GM12878 (cell line): ENCODE measurements at regions not wholly inside any gene's neighbourhood (a gene's known extent, or its start where the extent isn't known, plus 50 kb on each side); places are given as distances from the start of the nearest gene placed in this dataset.

Source experiments
- ATAC-seq: fragments of 200-7000 bp; cut with Tn5 transposase; 3 replicates; pipeline ENCODE4 v1.9.1; 2020; ENCODE audit warnings: mild to moderate bottlenecking, moderate library complexity
- BruUV-seq: library from RNA; stranded (reverse); fragments of 400-500 nt; replicated peaks from 2 replicates; lab custom pipeline; 2021; lab: Mats Ljungman, UMichigan
- CTCF ChIA-PET: fragments of 300-600 bp; sonication (Branson Sonifier 250); formaldehyde crosslinking; extraction: SDS; loops from one replicate; lab custom pipeline; 2021; ENCODE audit warnings: inconsistent platforms; lab: Yijun Ruan, JAX
- POLR2A ChIA-PET: fragments of 350-600 bp; formaldehyde crosslinking; extraction: SDS; loops from one replicate; lab custom pipeline; 2021; ENCODE audit warnings: inconsistent platforms; lab: Charles Lee
- RAD21 ChIA-PET: fragments of 300-600 bp; sonication (Branson Sonifier 250); formaldehyde crosslinking; loops from one replicate; lab custom pipeline; 2023; ENCODE audit warnings: antibody characterized with exemption; ENCODE audit not compliant: unreplicated experiment; lab: Charles Lee
- SMC1A ChIA-PET: fragments of 300-600 bp; sonication (Branson Sonifier 250); formaldehyde crosslinking; loops from one replicate; lab custom pipeline; 2023; ENCODE audit not compliant: unreplicated experiment, uncharacterized antibody; lab: Charles Lee
- DNase-seq: peaks from one replicate; pipeline ENCODE4 v3.0.0-alpha.2; 2011; ENCODE audit warnings: low read depth, low spot score
- FAIRE-seq: peaks from 3 replicates; lab custom pipeline; 2011; peaks lifted over from hg19 to GRCh38; lab: Jason Lieb, UNC
- H2AFZ ChIP-seq: 2 replicates; pipeline ENCODE4 v1.6.0; 2011; ENCODE audit warnings: low read depth, low read length, control low read depth; ENCODE audit not compliant: control insufficient read depth
- H3K27ac ChIP-seq: 2 replicates; pipeline ENCODE4 v1.5.1; 2011; ENCODE audit warnings: control low read depth; ENCODE audit not compliant: control insufficient read depth, insufficient read depth
- H3K27me3 ChIP-seq, 2 experiments: replicated peaks in 1 of 2; 2 replicates each; pipeline versions ENCODE4 v1.6.0 to v1.6.1; 2011; ENCODE audit warnings: low read length in 1 of 2; ENCODE audit not compliant: control insufficient read depth in 2 of 2, insufficient read depth in 2 of 2
- H3K36me3 ChIP-seq, 2 experiments: 2 replicates each; pipeline ENCODE4 v1.5.1; 2011; ENCODE audit warnings: low read length in 1 of 2; ENCODE audit not compliant: control insufficient read depth in 2 of 2, insufficient read depth in 2 of 2
- H3K4me1 ChIP-seq: 2 replicates; pipeline ENCODE4 v1.6.1; 2011; ENCODE audit warnings: mild to moderate bottlenecking, low read length, moderate library complexity, mixed read lengths; ENCODE audit not compliant: control insufficient read depth, insufficient read depth
- H3K4me2 ChIP-seq: 2 replicates; pipeline ENCODE4 v1.6.0; 2011; ENCODE audit warnings: control low read depth; ENCODE audit not compliant: control insufficient read depth, insufficient read depth
- H3K4me3 ChIP-seq: fragments of 200-600 bp; sonication (generic); 2 replicates; pipeline ENCODE4 v1.5.1; 2016
- H3K79me2 ChIP-seq: 2 replicates; pipeline ENCODE4 v1.6.0; 2011; ENCODE audit warnings: low read length; ENCODE audit not compliant: control insufficient read depth, insufficient read depth
- H3K9ac ChIP-seq: 2 replicates; pipeline ENCODE4 v1.8.0; 2011; ENCODE audit warnings: low read length, control low read depth, mixed read lengths; ENCODE audit not compliant: control insufficient read depth, insufficient read depth
- H3K9me3 ChIP-seq: replicated peaks from 3 replicates; pipeline ENCODE4 v1.5.1; 2011; ENCODE audit warnings: mild to moderate bottlenecking, low read length; ENCODE audit not compliant: control insufficient read depth, insufficient read depth
- H4K20me1 ChIP-seq: 2 replicates; pipeline ENCODE4 v1.6.0; 2011; ENCODE audit not compliant: control insufficient read depth, insufficient read depth
- BCLAF1 ChIP-seq: fragments of 450-650 bp; IDR thresholded peaks from 2 replicates; pipeline ENCODE4 v1.6.1; 2017; ENCODE audit warnings: antibody characterized with exemption, mild to moderate bottlenecking, moderate library complexity
- CEBPZ ChIP-seq: fragments of 150-350 bp; IDR thresholded peaks from 2 replicates; pipeline ENCODE4 v1.6.1; 2016; ENCODE audit warnings: low read depth, low read length
- MEF2A ChIP-seq: IDR thresholded peaks from 2 replicates; pipeline ENCODE4 v1.6.1; 2011; ENCODE audit warnings: low read depth, mild to moderate bottlenecking, low read length, moderate library complexity; ENCODE audit not compliant: insufficient read depth
- NR2F1 ChIP-seq: fragments of 450-650 bp; conservative IDR thresholded peaks from 2 replicates; pipeline ENCODE4 v1.6.1; 2017; ENCODE audit warnings: mild to moderate bottlenecking
- PML ChIP-seq: IDR thresholded peaks from 2 replicates; pipeline ENCODE4 v1.6.1; 2012; ENCODE audit warnings: low read length, inconsistent platforms
- RAD51 ChIP-seq: fragments of 450-650 bp; IDR thresholded peaks from 2 replicates; pipeline ENCODE4 v1.6.1; 2016; ENCODE audit warnings: moderate library complexity, mild to moderate bottlenecking, inconsistent platforms
- RELB ChIP-seq: fragments of 450-650 bp; IDR thresholded peaks from 2 replicates; pipeline ENCODE4 v1.6.1; 2017; ENCODE audit warnings: low read depth, mild to moderate bottlenecking, moderate library complexity
- SP1 ChIP-seq: IDR thresholded peaks from one replicate; pipeline ENCODE4 v1.6.1; 2011; ENCODE audit warnings: low read depth, low read length
- SUZ12 ChIP-seq: fragments of 200-600 bp; sonication (generic); IDR thresholded peaks from one replicate; pipeline ENCODE4 v1.6.1; 2018; ENCODE audit warnings: antibody characterized with exemption, mild to moderate bottlenecking; ENCODE audit not compliant: unreplicated experiment
- TARDBP ChIP-seq: IDR thresholded peaks from 2 replicates; pipeline ENCODE4 v1.6.1; 2016; ENCODE audit warnings: borderline replicate concordance
- TCF7 ChIP-seq: IDR thresholded peaks from 2 replicates; pipeline ENCODE4 v1.6.1; 2014; ENCODE audit warnings: antibody characterized with exemption, borderline replicate concordance
- ZNF217 ChIP-seq: fragments of 450-650 bp; IDR thresholded peaks from 2 replicates; pipeline ENCODE4 v1.6.1; 2017; ENCODE audit warnings: antibody characterized with exemption, mild to moderate bottlenecking
- WGBS: methylation state at CpG from one replicate; pipeline ENCODE4 v1.1.6; 2016; ENCODE audit warnings: low lambda C conversion rate; ENCODE audit not compliant: insufficient replicate concordance, insufficient coverage; ENCODE audit errors: missing lambda C conversion rate; 5-methylcytosine and 5-hydroxymethylcytosine counted together
- in situ Hi-C: fragments of 300-500 bp; cut with MboI; formaldehyde crosslinking; loops from 9 replicates; pipeline ENCODE4 v1.14.3; 2018; ENCODE audit warnings: mixed read lengths
- intact Hi-C: fragments of 100-400 bp; cut with micrococcal nuclease; formaldehyde crosslinking; loops from one replicate; pipeline ENCODE4 v1.14.2; 2022; ENCODE audit not compliant: unreplicated experiment

GRCh38 chr5:1974501-1975405 lies 92.0 kb upstream of the IRX4 start (continued):
- TF ChIP-seq CEBPZ (no peak), BCLAF1 (no peak)

GRCh38 chr5:1974081-1974480 lies 91.4 kb upstream of the IRX4 start:
- Histone ChIP-seq H3K4me3 (no peak overlapping the region), H3K27me3 (no peaks in the 10 kb centered on the region), H3K4me1 (no peaks in the 10 kb centered on the region), H3K9ac (no peak overlapping the region), H2AFZ (no peak overlapping the region), H3K9me3 (no peaks in the 10 kb centered on the region), H4K20me1 (no peaks in the 10 kb centered on the region), H3K36me3 (no peaks in the 10 kb centered on the region), H3K4me2 (no peak overlapping the region), H3K27ac (no peak overlapping the region), H3K79me2 (no peaks in the 10 kb centered on the region)
- ChIA-PET RAD21 (no interaction called here), POLR2A (no interaction called here), CTCF (no interaction called here), SMC1A (no interaction called here)
- ATAC-seq (no peak), DNase-seq (no peak), FAIRE-seq (no peak)
- intact Hi-C loops (no loop called here), in situ Hi-C loops (no loop called here)
- no TSS peak for BruUV-seq
- WGBS: 68% methylated on average over 6 of the region's 6 CpGs
- TF ChIP-seq RELB (no peak), TCF7 (no peak), NR2F1 (no peak), SUZ12 (no peak), ZNF217 (no peak), PML (no peak), MEF2A (no peak), SP1 (no peak), TARDBP (no peak), RAD51 (no peak)
